Astrocyte (in vitro differentiated cells and primary cell): ENCODE measurements at regions not wholly inside any gene's neighbourhood (a gene's known extent, or its start where the extent isn't known, plus 50 kb on each side); places are given as distances from the start of the nearest gene placed in this dataset.

Experiments used
- DNase-seq: peaks from one replicate; pipeline ENCODE4 v3.0.0-alpha.2; 2010; ENCODE audit warnings: low read depth
- FAIRE-seq: peaks from 2 replicates; lab custom pipeline; 2011; peaks lifted over from hg19 to GRCh38; lab: Jason Lieb, UNC
- H2AFZ ChIP-seq: 2 replicates; pipeline ENCODE4 v1.6.0; 2012; ENCODE audit warnings: low read depth, low read length, inconsistent platforms
- H3K27ac ChIP-seq: 2 replicates; pipeline ENCODE4 v1.5.1; 2011; ENCODE audit warnings: low read depth, low read length, inconsistent platforms
- H3K27me3 ChIP-seq: 2 replicates; pipeline ENCODE4 v1.6.0; 2011; ENCODE audit warnings: low read length, inconsistent platforms; ENCODE audit not compliant: insufficient read depth
- H3K36me3 ChIP-seq: 2 replicates; pipeline ENCODE4 v1.5.1; 2011; ENCODE audit warnings: low read length, inconsistent platforms; ENCODE audit not compliant: insufficient read depth
- H3K4me1 ChIP-seq: 2 replicates; pipeline ENCODE4 v1.5.1; 2011; ENCODE audit warnings: low read length, inconsistent platforms; ENCODE audit not compliant: insufficient read depth
- H3K4me2 ChIP-seq: 2 replicates; pipeline ENCODE4 v1.6.0; 2012; ENCODE audit warnings: low read length, inconsistent platforms
- H3K4me3 ChIP-seq: 2 replicates; pipeline ENCODE4 v1.5.1; 2011; ENCODE audit warnings: low read depth, mild to moderate bottlenecking, low read length, inconsistent platforms; ENCODE audit not compliant: insufficient read depth
- H3K79me2 ChIP-seq: 2 replicates; pipeline ENCODE4 v1.6.0; 2012; ENCODE audit warnings: mild to moderate bottlenecking, low read length, inconsistent platforms; ENCODE audit not compliant: insufficient read depth
- H3K9ac ChIP-seq: 2 replicates; pipeline ENCODE4 v1.6.0; 2012; ENCODE audit warnings: mild to moderate bottlenecking, low read length, inconsistent platforms
- H3K9me3 ChIP-seq: 2 replicates; pipeline ENCODE4 v1.5.1; 2012; ENCODE audit warnings: low read depth, mild to moderate bottlenecking, low read length, inconsistent platforms; ENCODE audit not compliant: insufficient read depth
- H4K20me1 ChIP-seq: 2 replicates; pipeline ENCODE4 v1.6.0; 2012; ENCODE audit warnings: low read length, inconsistent platforms; ENCODE audit not compliant: insufficient read depth
- H3K27ac Mint-ChIP-seq: one replicate; pipeline ENCODE4 v1.8.0; 2021; ENCODE audit warnings: mild to moderate bottlenecking, mixed read lengths; ENCODE audit not compliant: unreplicated experiment
- H3K27me3 Mint-ChIP-seq: one replicate; pipeline ENCODE4 v1.8.0; 2021; ENCODE audit warnings: low read depth, mixed read lengths; ENCODE audit not compliant: unreplicated experiment
- H3K36me3 Mint-ChIP-seq: one replicate; pipeline ENCODE4 v1.8.0; 2021; ENCODE audit warnings: low read depth, mixed read lengths; ENCODE audit not compliant: unreplicated experiment
- H3K4me1 Mint-ChIP-seq: one replicate; pipeline ENCODE4 v1.8.0; 2021; ENCODE audit warnings: low read depth, mixed read lengths; ENCODE audit not compliant: unreplicated experiment
- H3K4me3 Mint-ChIP-seq: one replicate; pipeline ENCODE4 v1.8.0; 2021; ENCODE audit warnings: mild to moderate bottlenecking, moderate library complexity, mixed read lengths; ENCODE audit not compliant: unreplicated experiment
- H3K9me3 Mint-ChIP-seq: one replicate; pipeline ENCODE4 v1.8.0; 2021; ENCODE audit warnings: mild to moderate bottlenecking, mixed read lengths; ENCODE audit not compliant: unreplicated experiment
- EZH2 ChIP-seq: IDR thresholded peaks from 2 replicates; pipeline ENCODE4 v1.6.1; 2012; ENCODE audit warnings: mild to moderate bottlenecking, low read length, inconsistent platforms; ENCODE audit not compliant: insufficient read depth
- TF ChIP-seq, protein P1 (sequence below): IDR thresholded peaks from 2 replicates; pipeline ENCODE4 v1.5.1; 2011; ENCODE audit warnings: low read depth, mild to moderate bottlenecking, inconsistent platforms, low read length, moderate library complexity; ENCODE audit not compliant: insufficient read depth

DNA sequence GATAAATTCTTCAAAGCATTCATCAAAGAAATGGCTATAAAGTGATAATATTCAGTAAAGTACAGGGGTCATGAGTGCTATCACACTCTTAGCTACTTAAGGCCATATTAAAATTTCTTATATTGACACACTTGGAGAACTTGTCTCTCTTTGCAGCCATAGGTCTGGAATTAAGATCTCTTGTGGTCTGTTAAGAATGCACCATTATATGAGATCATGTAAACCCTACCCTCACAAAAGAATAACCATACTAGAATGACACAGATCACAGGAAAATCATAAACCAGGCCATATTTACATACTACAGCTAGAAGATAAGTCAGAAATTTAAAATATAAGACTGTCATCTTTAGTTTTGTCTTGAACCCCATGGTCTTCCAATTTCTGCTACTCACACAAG, 434.3 kb downstream of the PDGFC start:
- Mint-ChIP-seq H3K27me3 (no peaks in the 10 kb centered on the region), H3K4me1 (peaks cover 20% of the 10 kb centered on the region), H3K27ac (peak overlapping the region; percentile 60), H3K4me3 (no peak overlapping the region), H3K9me3 (peaks cover 3% of the 10 kb centered on the region), H3K36me3 (no peaks in the 10 kb centered on the region)
- Histone ChIP-seq H3K9me3 (no peaks in the 10 kb centered on the region), H3K4me1 (no peaks in the 10 kb centered on the region), H3K4me3 (no peak overlapping the region), H3K27me3 (no peaks in the 10 kb centered on the region), H3K79me2 (no peaks in the 10 kb centered on the region), H3K27ac (no peak overlapping the region), H2AFZ (no peak overlapping the region), H3K9ac (no peak overlapping the region), H3K36me3 (no peaks in the 10 kb centered on the region), H4K20me1 (no peaks in the 10 kb centered on the region), H3K4me2 (no peak overlapping the region)
- TF ChIP-seq, protein P1, sequence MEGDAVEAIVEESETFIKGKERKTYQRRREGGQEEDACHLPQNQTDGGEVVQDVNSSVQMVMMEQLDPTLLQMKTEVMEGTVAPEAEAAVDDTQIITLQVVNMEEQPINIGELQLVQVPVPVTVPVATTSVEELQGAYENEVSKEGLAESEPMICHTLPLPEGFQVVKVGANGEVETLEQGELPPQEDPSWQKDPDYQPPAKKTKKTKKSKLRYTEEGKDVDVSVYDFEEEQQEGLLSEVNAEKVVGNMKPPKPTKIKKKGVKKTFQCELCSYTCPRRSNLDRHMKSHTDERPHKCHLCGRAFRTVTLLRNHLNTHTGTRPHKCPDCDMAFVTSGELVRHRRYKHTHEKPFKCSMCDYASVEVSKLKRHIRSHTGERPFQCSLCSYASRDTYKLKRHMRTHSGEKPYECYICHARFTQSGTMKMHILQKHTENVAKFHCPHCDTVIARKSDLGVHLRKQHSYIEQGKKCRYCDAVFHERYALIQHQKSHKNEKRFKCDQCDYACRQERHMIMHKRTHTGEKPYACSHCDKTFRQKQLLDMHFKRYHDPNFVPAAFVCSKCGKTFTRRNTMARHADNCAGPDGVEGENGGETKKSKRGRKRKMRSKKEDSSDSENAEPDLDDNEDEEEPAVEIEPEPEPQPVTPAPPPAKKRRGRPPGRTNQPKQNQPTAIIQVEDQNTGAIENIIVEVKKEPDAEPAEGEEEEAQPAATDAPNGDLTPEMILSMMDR, result no peak
- no peak for TF ChIP-seq EZH2
- FAIRE-seq (no peak), DNase-seq (peak; percentile 36)

DNA sequence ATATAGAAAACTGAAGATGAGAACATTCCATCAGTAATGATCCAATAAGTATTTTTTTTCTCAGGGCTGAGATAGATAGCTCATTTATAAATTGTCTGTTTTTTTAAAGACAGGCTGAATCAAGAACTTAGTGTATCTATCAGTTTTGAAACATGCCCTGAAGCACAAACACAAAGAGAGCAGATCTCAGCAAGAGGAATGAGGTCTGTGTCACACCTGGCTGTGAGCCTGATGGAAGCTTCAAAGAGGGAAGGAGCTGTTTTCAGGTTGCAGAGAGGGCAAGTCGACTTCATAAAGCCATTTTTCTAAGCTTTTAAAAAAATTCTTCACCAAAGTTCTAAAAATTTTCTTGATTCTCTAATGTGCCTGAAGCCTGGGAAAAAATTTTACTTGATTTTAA, 434.9 kb downstream of the PDGFC start:
- Mint-ChIP-seq H3K27me3 (no peaks in the 10 kb centered on the region), H3K27ac (peak overlapping the region; percentile 58), H3K9me3 (peaks cover 3% of the 10 kb centered on the region), H3K4me1 (peaks cover 20% of the 10 kb centered on the region), H3K36me3 (no peaks in the 10 kb centered on the region), H3K4me3 (no peak overlapping the region)
- H4K20me1 ChIP-seq, result no peaks in the 10 kb centered on the region
- no peak overlapping the region for H3K4me3 ChIP-seq
- no peaks in the 10 kb centered on the region for H3K27me3 ChIP-seq
- H2AFZ ChIP-seq, result no peak overlapping the region
- H3K9me3 ChIP-seq, result no peaks in the 10 kb centered on the region
- FAIRE-seq, result peak; percentile 23
- TF ChIP-seq, protein P1, result no peak
- TF ChIP-seq EZH2, result no peak
- H3K79me2 ChIP-seq, result no peaks in the 10 kb centered on the region
- no peaks in the 10 kb centered on the region for H3K36me3 ChIP-seq
- H3K9ac ChIP-seq, result no peak overlapping the region
- H3K27ac ChIP-seq, result no peak overlapping the region
- DNase-seq, result peak; percentile 63
- H3K4me1 ChIP-seq, result no peaks in the 10 kb centered on the region
- H3K4me2 ChIP-seq, result no peak overlapping the region

DNA sequence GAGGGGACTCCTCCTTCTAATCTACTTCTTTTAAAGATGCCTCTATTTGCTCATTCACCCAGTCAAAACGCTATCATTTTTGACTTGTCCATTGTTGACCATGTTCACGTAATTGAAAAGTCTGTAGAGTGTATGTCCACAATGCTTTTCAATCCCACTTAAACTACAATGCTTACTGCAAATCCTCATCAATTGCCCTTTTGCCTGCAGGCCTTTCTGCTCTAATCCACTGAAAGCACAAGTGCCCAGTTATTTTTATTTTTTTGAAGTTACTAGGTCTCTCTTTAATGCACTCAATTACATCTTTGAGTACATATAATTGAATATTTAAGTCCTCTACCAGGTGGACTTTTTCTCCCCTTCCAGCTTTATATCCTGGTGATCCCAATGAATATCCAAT, 437.4 kb downstream of the PDGFC start:
- H2AFZ ChIP-seq, result no peak overlapping the region
- H3K9me3 ChIP-seq, result no peaks in the 10 kb centered on the region
- Mint-ChIP-seq H3K27ac (no peak overlapping the region), H3K4me3 (no peak overlapping the region), H3K36me3 (no peaks in the 10 kb centered on the region), H3K9me3 (peaks cover 3% of the 10 kb centered on the region), H3K27me3 (no peaks in the 10 kb centered on the region), H3K4me1 (peaks cover 20% of the 10 kb centered on the region)
- DNase-seq (no peak), FAIRE-seq (no peak)
- no peak overlapping the region for H3K27ac ChIP-seq
- H3K36me3 ChIP-seq, result no peaks in the 10 kb centered on the region
- no peaks in the 10 kb centered on the region for H4K20me1 ChIP-seq
- no peaks in the 10 kb centered on the region for H3K4me1 ChIP-seq
- no peak overlapping the region for H3K9ac ChIP-seq
- no peak overlapping the region for H3K4me3 ChIP-seq
- H3K27me3 ChIP-seq, result no peaks in the 10 kb centered on the region
- TF ChIP-seq EZH2, result no peak
- TF ChIP-seq, protein P1, result no peak
- H3K4me2 ChIP-seq, result no peak overlapping the region
- no peaks in the 10 kb centered on the region for H3K79me2 ChIP-seq
